ENCODE measurements at regions not wholly inside any gene's neighbourhood (a gene's known extent, or its start where the extent isn't known, plus 50 kb on each side); places are given as distances from the start of the nearest gene placed in this dataset.

DNA sequence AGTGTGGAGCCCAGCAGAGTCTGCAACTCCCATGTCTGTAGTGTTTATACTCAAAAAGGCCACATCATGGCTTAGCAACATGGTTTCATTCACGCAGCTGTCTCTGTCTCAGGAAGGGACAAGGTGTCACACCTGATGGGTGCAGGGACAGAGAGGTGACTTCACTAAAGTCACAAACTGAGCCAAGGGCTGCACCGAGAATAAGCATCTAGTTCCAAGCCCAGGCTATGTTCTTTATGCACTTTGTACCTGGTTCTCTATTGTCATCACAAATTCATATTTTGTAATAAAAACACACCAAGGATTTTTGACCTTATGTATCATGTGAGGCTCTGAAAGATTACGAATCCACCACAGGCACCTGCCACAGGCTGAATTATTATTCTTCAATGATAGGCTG lies 64.9 kb upstream of the STK32A start:
- peak; percentile 64 to 70 for DNase-seq
- H3K27ac ChIP-seq (ENCODE audit: low read depth in 1 of 3, low read length in 2 of 3) = peak overlapping the region; percentile 9 to 62 (median 49)

DNA sequence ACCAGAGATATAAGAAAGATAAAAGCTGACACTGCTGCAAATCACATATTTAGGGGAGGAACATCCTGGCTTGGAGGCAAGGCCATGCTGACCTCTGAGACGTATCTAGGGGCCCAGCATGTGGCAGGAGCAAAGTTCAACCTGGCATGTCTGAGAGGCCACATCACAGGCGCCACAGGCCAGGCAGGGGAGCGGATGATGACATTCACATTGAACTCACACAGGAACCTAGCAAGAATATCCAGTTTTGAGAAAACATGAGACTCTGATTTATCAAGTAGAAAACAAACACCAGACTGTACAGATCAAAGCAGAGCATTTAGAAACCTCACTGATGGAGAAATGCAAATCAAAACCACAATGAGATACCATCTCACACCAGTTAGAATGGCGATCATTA lies 64.2 kb upstream of the STK32A start:
- H3K36me3 ChIP-seq (ENCODE audit: control insufficient read depth in 3 of 3, insufficient read depth in 2 of 3, low read depth in 1 of 3, low read length in 3 of 3) = no peaks in the 10 kb centered on the region
- H3K4me1 ChIP-seq (ENCODE audit: control insufficient read depth in 3 of 3, insufficient read depth in 2 of 3, low read depth in 1 of 3, low read length in 2 of 3) = peaks cover 10 to 28% (median 12%) of the 10 kb centered on the region in 3 donors
- no peaks in the 10 kb centered on the region for H3K9me3 ChIP-seq (ENCODE audit: control insufficient read depth in 2 of 2, insufficient read depth in 1 of 2, low read depth in 1 of 2, low read length in 1 of 2)
- 13 to 41% (median 28%) methylated on average over 4 of the region's 4 CpGs for WGBS, 3 donors
- no peaks in the 10 kb centered on the region for H3K27me3 ChIP-seq (ENCODE audit: control insufficient read depth in 3 of 3, insufficient read depth in 3 of 3, low read length in 3 of 3)
- peak overlapping the region in 2 of 3 donors; percentile 48 to 63 for H3K27ac ChIP-seq (ENCODE audit: low read depth in 1 of 3, low read length in 2 of 3)
- no peak for FAIRE-seq
- DNase-seq = peak; percentile 83
- no peak overlapping the region for H3K4me3 ChIP-seq (ENCODE audit: low read depth in 1 of 3, low read length in 3 of 3)

More for the DNA sequence above, 64.9 kb upstream of the STK32A start:
- Histone ChIP-seq H3K4me3 (ENCODE audit: low read depth in 1 of 3, low read length in 3 of 3) (no peak overlapping the region), H3K9me3 (ENCODE audit: control insufficient read depth in 2 of 2, insufficient read depth in 1 of 2, low read depth in 1 of 2, low read length in 1 of 2) (no peaks in the 10 kb centered on the region), H3K36me3 (ENCODE audit: control insufficient read depth in 3 of 3, insufficient read depth in 2 of 3, low read depth in 1 of 3, low read length in 3 of 3) (no peaks in the 10 kb centered on the region), H3K27me3 (ENCODE audit: control insufficient read depth in 3 of 3, insufficient read depth in 3 of 3, low read length in 3 of 3) (no peaks in the 10 kb centered on the region), H3K4me1 (ENCODE audit: control insufficient read depth in 3 of 3, insufficient read depth in 2 of 3, low read depth in 1 of 3, low read length in 2 of 3) (peaks cover 9 to 25% (median 10%) of the 10 kb centered on the region in 3 donors)
- FAIRE-seq = no peak
- whole genome bisulfite sequencing, 3 donors = 7 to 55% (median 28%) methylated on average over 3 of the region's 3 CpGs

DNA sequence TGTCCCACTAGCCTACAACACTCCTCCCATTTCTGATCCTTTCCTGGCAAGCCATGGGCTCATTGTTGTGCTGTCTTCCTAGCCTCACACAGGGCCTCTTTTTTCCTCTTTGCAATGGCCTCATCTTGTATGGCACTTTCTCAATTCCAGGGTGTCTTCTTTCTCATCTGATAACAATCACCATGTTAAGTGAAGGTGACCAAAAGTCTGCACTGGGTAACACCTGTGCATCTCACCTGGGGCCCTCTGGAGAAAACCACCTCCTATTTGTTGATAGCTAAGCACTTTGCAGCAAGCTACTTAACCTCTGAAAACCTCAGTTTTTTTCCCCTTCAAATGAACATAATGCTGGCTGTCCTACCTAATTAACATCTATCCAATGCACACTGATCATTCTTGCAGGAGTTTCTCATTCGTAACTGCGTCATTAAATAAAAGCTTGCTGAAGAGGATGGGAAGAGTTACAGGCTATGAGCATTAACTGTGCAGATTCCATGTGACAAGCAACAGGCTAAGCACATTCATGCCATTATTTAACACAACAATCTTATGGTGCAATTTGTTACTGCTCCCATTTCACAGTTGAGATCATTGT lies 60.1 kb upstream of the STK32A start:
- peak overlapping the region in 2 of 3 donors; percentile 60 to 81 for H3K27ac ChIP-seq (ENCODE audit: low read depth in 1 of 3, low read length in 2 of 3)
- H3K36me3 ChIP-seq (ENCODE audit: control insufficient read depth in 3 of 3, insufficient read depth in 2 of 3, low read depth in 1 of 3, low read length in 3 of 3) = no peaks in the 10 kb centered on the region
- no peaks in the 10 kb centered on the region for H3K9me3 ChIP-seq (ENCODE audit: control insufficient read depth in 2 of 2, insufficient read depth in 1 of 2, low read depth in 1 of 2, low read length in 1 of 2)
- H3K4me1 ChIP-seq (ENCODE audit: control insufficient read depth in 3 of 3, insufficient read depth in 2 of 3, low read depth in 1 of 3, low read length in 2 of 3) = peaks cover 6 to 29% (median 6%) of the 10 kb centered on the region in 3 donors
- no peak overlapping the region for H3K4me3 ChIP-seq (ENCODE audit: low read depth in 1 of 3, low read length in 3 of 3)
- DNase-seq (peak in 1 of 2 donors; percentile 7), FAIRE-seq (no peak)
- H3K27me3 ChIP-seq (ENCODE audit: control insufficient read depth in 3 of 3, insufficient read depth in 3 of 3, low read length in 3 of 3) = no peaks in the 10 kb centered on the region
- WGBS, 3 donors = 84 to 85% (median 85%) methylated on average over 2 of the region's 2 CpGs

DNA sequence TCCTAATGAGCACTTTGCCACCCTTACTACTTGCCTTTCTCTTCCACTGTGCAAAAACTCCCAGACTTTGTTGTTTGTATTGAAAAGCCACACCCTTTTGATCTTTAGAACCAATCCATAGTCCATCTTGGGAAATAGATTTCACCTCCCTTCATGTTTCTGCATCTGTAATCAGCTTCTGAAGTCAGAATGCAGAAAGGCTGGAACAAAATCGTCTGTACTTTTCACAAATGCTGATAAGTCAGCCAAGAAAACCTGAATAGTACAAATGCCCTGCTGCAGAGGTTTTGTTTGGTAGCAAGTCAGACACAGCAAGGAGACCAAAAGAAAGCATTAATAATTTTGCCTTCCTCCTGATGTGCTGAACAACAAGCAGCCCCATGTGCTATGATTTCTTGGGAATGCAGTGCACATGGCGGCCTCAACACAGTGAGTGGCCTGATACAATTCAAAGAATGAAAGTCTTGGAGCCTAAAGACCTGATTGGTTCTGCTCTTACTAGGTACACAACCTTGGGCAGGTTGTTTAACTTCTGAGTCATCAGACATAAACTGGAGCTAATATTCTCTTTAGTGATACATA lies 59.2 kb upstream of the STK32A start:
- Histone ChIP-seq H3K4me3 (ENCODE audit: low read depth in 1 of 3, low read length in 3 of 3) (no peak overlapping the region), H3K4me1 (ENCODE audit: control insufficient read depth in 3 of 3, insufficient read depth in 2 of 3, low read depth in 1 of 3, low read length in 2 of 3) (peaks cover 6 to 25% (median 6%) of the 10 kb centered on the region in 3 donors), H3K27ac (ENCODE audit: low read depth in 1 of 3, low read length in 2 of 3) (peak overlapping the region; percentile 76 to 83 (median 81)), H3K36me3 (ENCODE audit: control insufficient read depth in 3 of 3, insufficient read depth in 2 of 3, low read depth in 1 of 3, low read length in 3 of 3) (no peaks in the 10 kb centered on the region), H3K9me3 (ENCODE audit: control insufficient read depth in 2 of 2, insufficient read depth in 1 of 2, low read depth in 1 of 2, low read length in 1 of 2) (no peaks in the 10 kb centered on the region), H3K27me3 (ENCODE audit: control insufficient read depth in 3 of 3, insufficient read depth in 3 of 3, low read length in 3 of 3) (no peaks in the 10 kb centered on the region)
- 30 to 58% (median 39%) methylated on average over 2 of the region's 2 CpGs for WGBS, 3 donors
- FAIRE-seq (no peak), DNase-seq (peak; percentile 88 to 94)

DNA sequence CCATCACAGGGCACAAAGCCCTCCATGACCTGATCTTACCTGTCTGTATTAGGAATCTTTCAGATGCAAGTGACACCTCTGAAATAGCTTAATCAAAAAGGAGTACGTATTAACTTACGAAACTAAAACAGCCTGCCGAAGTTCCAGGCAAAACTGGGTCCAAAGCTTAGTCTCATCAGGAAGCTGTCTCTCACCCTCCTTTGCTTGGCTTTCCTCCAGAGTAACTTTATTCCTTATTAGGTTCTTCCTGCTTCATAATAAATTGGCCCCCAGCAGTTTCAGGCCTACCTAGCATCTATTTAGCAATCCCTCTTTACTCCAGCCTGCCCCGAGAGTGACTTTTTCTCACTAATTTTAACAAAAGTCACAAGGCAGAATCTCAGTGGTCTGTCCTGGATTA lies 58.4 kb upstream of the STK32A start:
- H3K9me3 ChIP-seq (ENCODE audit: control insufficient read depth in 2 of 2, insufficient read depth in 1 of 2, low read depth in 1 of 2, low read length in 1 of 2) = no peaks in the 10 kb centered on the region
- H3K36me3 ChIP-seq (ENCODE audit: control insufficient read depth in 3 of 3, insufficient read depth in 2 of 3, low read depth in 1 of 3, low read length in 3 of 3) = no peaks in the 10 kb centered on the region
- WGBS, 3 donors = 17 to 65% (median 37%) methylated on average over 4 of the region's 4 CpGs
- peaks cover 6 to 23% (median 6%) of the 10 kb centered on the region in 3 donors for H3K4me1 ChIP-seq (ENCODE audit: control insufficient read depth in 3 of 3, insufficient read depth in 2 of 3, low read depth in 1 of 3, low read length in 2 of 3)
- H3K27me3 ChIP-seq (ENCODE audit: control insufficient read depth in 3 of 3, insufficient read depth in 3 of 3, low read length in 3 of 3) = no peaks in the 10 kb centered on the region
- FAIRE-seq (no peak), DNase-seq (peak; percentile 19 to 82)
- peak overlapping the region; percentile 8 to 83 (median 81) for H3K27ac ChIP-seq (ENCODE audit: low read depth in 1 of 3, low read length in 2 of 3)
- no peak overlapping the region for H3K4me3 ChIP-seq (ENCODE audit: low read depth in 1 of 3, low read length in 3 of 3)

DNA sequence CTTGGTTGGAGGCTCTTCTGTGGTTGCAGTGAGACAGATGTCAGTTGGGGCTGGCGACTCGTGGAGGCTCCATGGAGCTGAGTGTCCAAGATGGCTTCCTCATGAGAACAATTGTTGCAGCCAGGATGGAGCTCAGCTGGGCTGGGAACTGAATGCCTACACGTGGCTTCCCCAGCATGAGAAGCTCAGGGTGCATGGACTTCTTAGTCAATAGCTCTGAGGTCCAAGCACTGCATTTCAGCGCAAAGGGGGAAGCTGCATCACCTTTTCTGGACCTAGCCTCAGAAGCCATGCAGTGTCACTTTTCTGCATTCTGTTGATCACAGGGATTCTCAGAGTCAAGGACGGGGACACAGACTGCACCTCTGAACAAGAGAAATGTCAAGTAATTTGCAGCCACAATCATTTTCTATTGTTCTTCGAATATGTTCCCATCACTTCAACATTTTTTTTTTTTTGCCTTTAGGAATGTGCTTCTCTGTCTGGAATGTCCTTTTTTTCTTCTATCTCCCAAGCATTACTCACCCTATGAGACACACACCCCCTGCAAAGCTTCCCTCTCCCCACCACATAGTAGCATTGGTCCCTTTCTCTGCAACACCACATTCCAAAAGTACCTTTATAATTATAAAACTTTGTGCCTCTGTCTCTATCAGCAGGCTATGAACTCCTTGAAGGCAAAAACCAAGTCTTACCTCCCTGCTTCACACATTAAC lies 57.5 kb upstream of the STK32A start:
- Histone ChIP-seq H3K36me3 (ENCODE audit: control insufficient read depth in 3 of 3, insufficient read depth in 2 of 3, low read depth in 1 of 3, low read length in 3 of 3) (no peaks in the 10 kb centered on the region), H3K9me3 (ENCODE audit: control insufficient read depth in 2 of 2, insufficient read depth in 1 of 2, low read depth in 1 of 2, low read length in 1 of 2) (no peaks in the 10 kb centered on the region), H3K27ac (ENCODE audit: low read depth in 1 of 3, low read length in 2 of 3) (no peak overlapping the region), H3K27me3 (ENCODE audit: control insufficient read depth in 3 of 3, insufficient read depth in 3 of 3, low read length in 3 of 3) (no peaks in the 10 kb centered on the region), H3K4me1 (ENCODE audit: control insufficient read depth in 3 of 3, insufficient read depth in 2 of 3, low read depth in 1 of 3, low read length in 2 of 3) (peaks cover 6 to 23% (median 6%) of the 10 kb centered on the region in 3 donors), H3K4me3 (ENCODE audit: low read depth in 1 of 3, low read length in 3 of 3) (no peak overlapping the region)
- DNase-seq (no peak), FAIRE-seq (no peak)
- 70 to 78% (median 73%) methylated on average over 6 of the region's 6 CpGs for WGBS, 3 donors

DNA sequence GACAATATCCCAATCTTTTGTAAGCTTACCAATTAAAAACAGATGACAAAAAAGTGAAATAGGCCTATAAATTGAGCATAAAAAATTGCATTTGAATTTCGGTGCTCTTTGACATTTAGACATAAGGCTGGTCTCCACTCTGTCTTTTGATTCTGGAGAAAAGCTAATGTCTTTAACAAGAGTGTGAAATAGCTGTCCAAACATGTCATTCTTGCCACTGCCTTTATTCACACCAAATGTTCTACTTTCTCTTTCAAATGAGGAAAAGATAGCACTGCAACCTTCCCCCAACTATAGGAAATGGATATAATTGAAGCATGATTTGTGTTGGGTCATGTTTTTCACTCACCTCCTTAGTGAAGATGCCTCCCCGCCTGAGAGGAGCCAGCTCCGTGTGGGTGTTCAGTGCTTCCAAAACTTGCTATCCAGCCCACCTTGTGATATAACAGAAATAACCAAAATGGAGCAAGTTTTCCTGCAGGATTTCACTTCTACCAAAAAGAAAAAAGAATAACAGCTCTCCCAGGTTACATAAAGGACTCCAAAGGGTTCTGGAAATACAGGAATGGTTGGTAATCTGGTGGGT lies 55.2 kb upstream of the STK32A start:
- no peak for FAIRE-seq
- 69 to 87% (median 72%) methylated on average over 3 of the region's 3 CpGs for WGBS, 3 donors
- H3K27ac ChIP-seq (ENCODE audit: low read depth in 1 of 3, low read length in 2 of 3) = no peak overlapping the region
- no peaks in the 10 kb centered on the region for H3K27me3 ChIP-seq (ENCODE audit: control insufficient read depth in 3 of 3, insufficient read depth in 3 of 3, low read length in 3 of 3)
- DNase-seq = no peak
- no peak overlapping the region for H3K4me3 ChIP-seq (ENCODE audit: low read depth in 1 of 3, low read length in 3 of 3)
- no peaks in the 10 kb centered on the region for H3K36me3 ChIP-seq (ENCODE audit: control insufficient read depth in 3 of 3, insufficient read depth in 2 of 3, low read depth in 1 of 3, low read length in 3 of 3)
- H3K9me3 ChIP-seq (ENCODE audit: control insufficient read depth in 2 of 2, insufficient read depth in 1 of 2, low read depth in 1 of 2, low read length in 1 of 2) = no peaks in the 10 kb centered on the region
- peaks cover 4 to 20% (median 4%) of the 10 kb centered on the region in 3 donors for H3K4me1 ChIP-seq (ENCODE audit: control insufficient read depth in 3 of 3, insufficient read depth in 2 of 3, low read depth in 1 of 3, low read length in 2 of 3)

DNA sequence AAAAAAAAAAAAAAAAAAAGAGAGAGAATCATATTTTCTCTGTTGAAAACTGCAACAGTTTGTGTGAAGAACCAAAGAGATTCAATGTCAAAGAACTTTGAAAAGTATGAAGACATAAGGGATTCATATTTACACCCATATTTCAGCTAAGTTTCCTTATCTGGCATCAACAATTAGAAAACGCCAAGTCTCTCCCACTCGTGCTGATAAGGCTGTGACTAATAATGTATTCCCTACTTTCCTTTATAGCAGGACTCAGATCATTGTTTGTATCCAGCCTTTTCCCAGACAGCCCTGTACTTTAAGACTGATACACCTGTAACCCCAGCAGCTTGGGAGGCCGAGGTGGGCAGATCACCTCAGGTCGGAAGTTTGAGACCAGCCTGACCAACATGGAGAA lies 54.1 kb upstream of the STK32A start:
- Histone ChIP-seq H3K27me3 (ENCODE audit: control insufficient read depth in 3 of 3, insufficient read depth in 3 of 3, low read length in 3 of 3) (peaks cover 0 to 2% (median 0%) of the 10 kb centered on the region in 3 donors), H3K9me3 (ENCODE audit: control insufficient read depth in 2 of 2, insufficient read depth in 1 of 2, low read depth in 1 of 2, low read length in 1 of 2) (no peaks in the 10 kb centered on the region), H3K36me3 (ENCODE audit: control insufficient read depth in 3 of 3, insufficient read depth in 2 of 3, low read depth in 1 of 3, low read length in 3 of 3) (no peaks in the 10 kb centered on the region), H3K27ac (ENCODE audit: low read depth in 1 of 3, low read length in 2 of 3) (no peak overlapping the region), H3K4me1 (ENCODE audit: control insufficient read depth in 3 of 3, insufficient read depth in 2 of 3, low read depth in 1 of 3, low read length in 2 of 3) (peaks cover 0 to 14% (median 0%) of the 10 kb centered on the region in 3 donors), H3K4me3 (ENCODE audit: low read depth in 1 of 3, low read length in 3 of 3) (no peak overlapping the region)
- WGBS, 3 donors = 24 to 59% (median 39%) methylated on average over 4 of the region's 4 CpGs
- peak in 1 of 2 donors; percentile 48 for DNase-seq
- no peak for FAIRE-seq

All from small intestine (tissue), 7 donors.